Kidney epithelial cell (primary cell): ENCODE measurements at regions not wholly inside any gene's neighbourhood (a gene's known extent, or its start where the extent isn't known, plus 50 kb on each side); places are given as distances from the start of the nearest gene placed in this dataset.
A peak's percentile ranks its signal among the peaks of the same experiment; 100 is the strongest.

Source experiments
- DNase-seq: peaks from one replicate; pipeline ENCODE4 v3.0.0-alpha.2; 2010; ENCODE audit warnings: low read depth
- H3K27me3 ChIP-seq: 2 replicates; pipeline ENCODE4 v1.6.0; 2011; ENCODE audit warnings: low read length; ENCODE audit not compliant: control insufficient read depth, insufficient read depth
- H3K36me3 ChIP-seq: 2 replicates; pipeline ENCODE4 v1.5.1; 2011; ENCODE audit warnings: low read length; ENCODE audit not compliant: control insufficient read depth, insufficient read depth
- H3K4me3 ChIP-seq: 2 replicates; pipeline ENCODE4 v1.5.1; 2011; ENCODE audit warnings: low read depth, mild to moderate bottlenecking, control low read depth, low read length
- TF ChIP-seq, protein P1 (sequence below): IDR thresholded peaks from 2 replicates; pipeline ENCODE4 v1.5.1; 2011; ENCODE audit warnings: mild to moderate bottlenecking, moderate library complexity, low read length, control low read depth, inconsistent platforms; ENCODE audit not compliant: insufficient read depth, poor library complexity, severe bottlenecking

GRCh38 chr14:44798386-44799242, 163.1 kb downstream of the KLHL28 start:
- DNase-seq = no peak
- Histone ChIP-seq H3K27me3 (no peaks in the 10 kb centered on the region), H3K36me3 (no peaks in the 10 kb centered on the region), H3K4me3 (peak overlapping the region; percentile 19)
- TF ChIP-seq, protein P1, sequence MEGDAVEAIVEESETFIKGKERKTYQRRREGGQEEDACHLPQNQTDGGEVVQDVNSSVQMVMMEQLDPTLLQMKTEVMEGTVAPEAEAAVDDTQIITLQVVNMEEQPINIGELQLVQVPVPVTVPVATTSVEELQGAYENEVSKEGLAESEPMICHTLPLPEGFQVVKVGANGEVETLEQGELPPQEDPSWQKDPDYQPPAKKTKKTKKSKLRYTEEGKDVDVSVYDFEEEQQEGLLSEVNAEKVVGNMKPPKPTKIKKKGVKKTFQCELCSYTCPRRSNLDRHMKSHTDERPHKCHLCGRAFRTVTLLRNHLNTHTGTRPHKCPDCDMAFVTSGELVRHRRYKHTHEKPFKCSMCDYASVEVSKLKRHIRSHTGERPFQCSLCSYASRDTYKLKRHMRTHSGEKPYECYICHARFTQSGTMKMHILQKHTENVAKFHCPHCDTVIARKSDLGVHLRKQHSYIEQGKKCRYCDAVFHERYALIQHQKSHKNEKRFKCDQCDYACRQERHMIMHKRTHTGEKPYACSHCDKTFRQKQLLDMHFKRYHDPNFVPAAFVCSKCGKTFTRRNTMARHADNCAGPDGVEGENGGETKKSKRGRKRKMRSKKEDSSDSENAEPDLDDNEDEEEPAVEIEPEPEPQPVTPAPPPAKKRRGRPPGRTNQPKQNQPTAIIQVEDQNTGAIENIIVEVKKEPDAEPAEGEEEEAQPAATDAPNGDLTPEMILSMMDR = no peak

- H3K27me3 ChIP-seq = no peaks in the 10 kb centered on the region
- no peaks in the 10 kb centered on the region for H3K36me3 ChIP-seq
- TF ChIP-seq, protein P1 = no peak
- DNase-seq = no peak
- no peak overlapping the region for H3K4me3 ChIP-seq
Measured at GRCh38 chr14:44795725-44796124, 166.0 kb downstream of the KLHL28 start.

DNA sequence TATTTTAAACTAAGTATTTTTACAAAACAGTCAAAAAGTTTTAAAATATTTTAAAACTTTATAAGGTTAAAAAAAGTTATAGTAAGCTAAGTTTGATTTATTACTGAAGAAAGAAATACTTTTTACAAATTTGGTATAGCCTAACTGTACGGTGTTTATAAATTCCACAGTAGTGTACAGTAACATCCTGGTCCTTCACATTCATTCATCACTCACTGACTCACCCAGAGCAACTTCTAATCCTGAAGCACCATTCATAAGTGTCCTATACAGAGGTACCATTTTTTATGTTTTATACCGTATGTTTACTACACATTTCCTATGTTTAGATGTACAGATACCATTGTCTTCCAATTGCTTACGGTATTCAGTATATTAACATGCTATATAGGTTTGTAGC, 170.0 kb downstream of the KLHL28 start:
- TF ChIP-seq, protein P1 = no peak
- Histone ChIP-seq H3K27me3 (no peaks in the 10 kb centered on the region), H3K36me3 (no peaks in the 10 kb centered on the region), H3K4me3 (no peak overlapping the region)
- no peak for DNase-seq

GRCh38 chr14:44788612-44789011, 173.1 kb downstream of the KLHL28 start:
- no peak for DNase-seq
- Histone ChIP-seq H3K36me3 (no peaks in the 10 kb centered on the region), H3K4me3 (no peak overlapping the region), H3K27me3 (no peaks in the 10 kb centered on the region)
- TF ChIP-seq, protein P1 = no peak

- no peaks in the 10 kb centered on the region for H3K27me3 ChIP-seq
- TF ChIP-seq, protein P1 = no peak
- H3K4me3 ChIP-seq = no peak overlapping the region
- no peaks in the 10 kb centered on the region for H3K36me3 ChIP-seq
- no peak for DNase-seq
Measured at GRCh38 chr14:44785096-44785495, 176.7 kb downstream of the KLHL28 start.

DNA sequence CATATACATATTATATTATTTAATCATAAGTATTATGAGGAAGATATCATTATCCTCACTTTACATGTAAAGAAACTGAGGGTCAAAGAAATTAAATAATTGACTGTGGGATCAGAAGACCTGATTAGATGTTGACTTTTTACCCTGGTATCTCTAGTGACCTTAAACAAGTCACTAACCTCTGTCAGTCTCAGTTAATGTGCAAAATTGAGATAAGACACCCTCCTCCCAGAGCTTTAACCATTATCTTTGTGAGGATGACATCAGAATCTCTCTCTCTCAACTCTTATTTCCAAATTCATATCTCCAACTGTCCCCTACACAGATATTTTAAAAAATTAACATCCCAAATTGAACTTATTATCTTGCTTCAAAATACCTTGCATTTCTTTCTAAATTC, 177.8 kb downstream of the KLHL28 start:
- Histone ChIP-seq H3K27me3 (no peaks in the 10 kb centered on the region), H3K4me3 (no peak overlapping the region), H3K36me3 (no peaks in the 10 kb centered on the region)
- TF ChIP-seq, protein P1 = no peak
- DNase-seq = no peak
